NCI-H146 treated with DMSO at 0.1 percent for 48 hours (cell line): ENCODE measurements at regions not wholly inside any gene's neighbourhood (a gene's known extent, or its start where the extent isn't known, plus 50 kb on each side); places are given as distances from the start of the nearest gene placed in this dataset.

Experiments
- DNase-seq: peaks from one replicate; lab custom pipeline; 2025; ENCODE audit not compliant: unreplicated experiment; lab: John Stamatoyannopoulos, UW

GRCh38 chr9:116095403-116095802 lies 58.2 kb upstream of the PAPPA start:
- DNase-seq = no peak

DNA sequence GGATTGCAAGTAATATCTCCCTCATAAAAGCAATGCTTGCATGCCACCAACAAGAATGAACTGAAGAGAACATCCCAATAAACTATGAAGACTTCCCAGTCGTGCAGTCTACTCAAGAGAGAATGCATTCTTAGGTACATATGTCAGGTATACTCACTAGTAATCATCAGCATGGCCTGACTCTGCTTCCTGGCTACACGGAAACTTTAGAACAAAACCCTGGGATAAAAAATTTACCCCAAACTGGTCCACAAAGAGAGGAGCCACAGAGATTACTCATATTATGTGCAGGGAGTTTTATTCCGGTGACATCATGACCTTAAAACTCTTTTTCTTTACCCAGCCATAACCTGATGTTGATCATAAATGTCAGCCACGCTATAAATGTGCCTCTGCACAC lies 57.5 kb upstream of the PAPPA start:
- DNase-seq = no peak

GRCh38 chr9:116096853-116097252 lies 56.7 kb upstream of the PAPPA start:
- DNase-seq = no peak

DNA sequence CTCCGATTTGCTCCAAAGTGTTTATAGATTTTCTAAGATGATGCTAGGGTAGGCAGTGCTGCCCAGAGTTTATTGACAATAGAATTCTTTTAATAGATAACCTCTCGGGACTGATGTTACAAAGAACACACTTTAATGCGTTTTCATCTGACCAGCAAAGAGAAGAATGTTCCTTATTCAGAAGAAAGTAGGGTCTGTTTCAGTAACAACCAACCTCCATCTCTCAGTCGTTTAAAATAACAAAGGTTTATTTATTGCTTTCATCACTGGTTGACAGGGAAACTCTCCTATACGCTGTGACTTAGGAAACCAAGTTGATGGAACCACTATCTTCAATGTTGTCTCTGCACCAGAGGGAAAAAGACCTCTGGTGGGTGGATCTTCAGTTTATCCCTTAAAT lies 55.1 kb upstream of the PAPPA start:
- no peak for DNase-seq

- no peak for DNase-seq
These were observed 53.8 kb upstream of the PAPPA start for GRCh38 chr9:116099821-116100220.

DNA sequence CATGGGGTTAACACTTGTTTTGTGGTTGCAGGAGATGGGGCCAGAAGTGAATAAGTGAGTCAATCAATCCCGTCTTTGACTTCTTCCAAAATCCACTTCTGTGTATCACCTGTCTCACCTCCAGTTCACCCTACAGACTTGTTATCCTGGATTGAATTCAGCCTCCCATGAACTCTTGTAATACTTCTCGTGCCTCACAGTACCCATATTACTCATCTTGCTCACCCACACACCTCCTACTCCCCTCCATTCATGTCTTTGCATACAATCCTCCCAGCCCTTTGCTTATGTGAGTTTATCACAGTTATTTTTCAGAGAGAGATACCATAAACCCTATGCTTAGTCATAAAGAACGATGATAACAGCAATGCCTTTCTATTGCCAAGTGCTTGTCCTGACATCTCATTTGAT lies 52.9 kb upstream of the PAPPA start:
- DNase-seq = no peak

DNA sequence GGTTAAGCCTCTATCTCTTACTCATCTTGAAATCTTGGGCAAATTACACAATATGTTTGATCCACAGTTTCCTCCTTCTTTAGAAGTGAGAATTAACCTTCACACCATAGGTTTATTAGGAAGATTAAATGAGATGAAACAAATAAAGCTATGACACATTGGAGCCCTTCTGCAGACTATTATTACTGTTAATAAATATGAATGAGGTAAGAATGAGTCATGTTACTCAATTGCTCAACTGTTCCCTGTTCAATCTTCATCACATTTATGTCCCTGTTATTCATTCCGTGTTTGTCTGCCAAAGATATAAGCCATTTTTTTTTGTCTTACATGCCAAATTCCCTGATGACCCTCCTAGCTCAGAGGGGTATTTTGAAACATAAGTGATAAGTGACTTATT lies 52.1 kb upstream of the PAPPA start:
- no peak for DNase-seq

- DNase-seq = no peak
These were observed 51.0 kb upstream of the PAPPA start for GRCh38 chr9:116102596-116102995.
